HG03064 (cell line): ENCODE measurements at regions not wholly inside any gene's neighbourhood (a gene's known extent, or its start where the extent isn't known, plus 50 kb on each side); places are given as distances from the start of the nearest gene placed in this dataset.
"Not testable (repeated sequence)": the region's sequence is repeated elsewhere in the genome, so short reads cannot be mapped to it uniquely, and the experiment has no call there.

Experiments
- ATAC-seq: cut with Tn5 transposase; IDR thresholded peaks from one replicate; pipeline ENCODE4 v1.9.1; 2021; ENCODE audit warnings: low read depth; ENCODE audit not compliant: unreplicated experiment

DNA sequence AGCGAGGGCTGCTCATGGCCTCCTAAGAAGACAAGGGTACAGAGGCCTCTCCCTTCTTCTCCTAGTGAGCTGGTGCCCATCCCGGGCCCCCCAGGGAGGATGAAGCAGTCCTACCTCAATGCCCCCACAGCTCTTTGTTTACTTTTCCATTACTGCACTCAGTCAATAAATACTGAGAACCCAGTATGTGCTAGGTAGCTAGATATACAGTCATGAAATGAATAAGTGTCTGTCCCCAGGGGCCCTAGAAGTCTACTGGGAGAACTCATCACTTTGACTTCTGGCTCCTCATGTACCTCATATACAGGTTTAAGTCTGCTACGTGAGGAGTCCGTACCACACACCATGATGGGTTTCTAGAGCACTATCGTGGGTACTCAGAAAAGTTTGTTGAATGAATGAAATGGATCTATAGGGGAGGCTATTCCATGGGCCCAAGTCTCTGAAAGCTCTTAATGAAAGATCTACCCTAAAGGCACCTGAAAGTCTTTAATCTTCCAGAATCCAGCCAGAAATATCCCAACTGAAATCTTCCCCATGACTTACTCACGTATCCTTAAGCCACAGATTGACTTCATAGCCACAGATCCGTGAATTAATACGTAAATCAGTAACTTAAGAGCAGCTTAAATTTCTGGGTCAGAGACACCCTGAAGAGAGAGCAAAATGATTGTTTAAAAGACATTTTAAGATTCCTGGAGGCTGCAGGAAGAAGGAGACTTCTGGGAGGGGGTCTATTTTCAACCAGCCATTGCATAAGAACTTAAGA, 51.6 kb upstream of the POMP start:
- no peak for ATAC-seq

DNA sequence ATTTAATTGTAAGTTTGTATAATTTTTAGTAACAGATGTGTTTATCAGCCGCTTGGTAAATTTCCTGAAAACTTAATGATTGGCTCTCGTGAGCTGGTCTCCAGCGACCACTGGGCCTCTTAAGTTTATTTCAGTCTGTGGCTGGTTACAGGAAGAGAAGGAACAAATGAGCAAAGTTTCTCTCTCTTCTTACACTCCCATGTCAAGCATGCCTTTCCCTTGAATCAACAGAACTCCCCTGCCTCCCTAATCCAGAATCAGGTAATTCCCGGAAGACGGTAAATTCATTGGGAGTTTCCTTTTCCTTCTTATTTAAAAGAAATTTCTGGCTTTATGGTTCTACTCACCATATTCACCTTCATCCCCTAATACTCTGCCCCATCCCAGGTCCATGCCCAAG, 52.5 kb upstream of the POMP start:
- ATAC-seq, result no peak

DNA sequence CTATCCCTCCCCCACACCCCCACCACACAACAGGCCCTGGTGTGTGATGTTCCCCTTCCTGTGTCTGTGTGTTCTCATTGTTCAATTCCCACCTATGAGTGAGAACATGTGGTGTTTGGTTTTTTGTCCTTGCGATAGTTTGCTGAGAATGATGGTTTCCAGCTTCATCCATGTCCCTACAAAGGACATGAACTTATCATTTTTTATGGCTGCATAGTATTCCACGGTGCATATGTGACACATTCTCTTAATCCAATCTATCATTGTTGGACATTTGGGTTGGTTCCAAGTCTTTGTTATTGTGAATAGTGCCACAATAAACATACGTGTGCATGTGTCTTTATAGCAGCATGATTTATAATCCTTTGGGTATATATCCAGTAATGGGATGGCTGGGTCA, 53.8 kb upstream of the POMP start:
- ATAC-seq, result not testable (repeated sequence)

DNA sequence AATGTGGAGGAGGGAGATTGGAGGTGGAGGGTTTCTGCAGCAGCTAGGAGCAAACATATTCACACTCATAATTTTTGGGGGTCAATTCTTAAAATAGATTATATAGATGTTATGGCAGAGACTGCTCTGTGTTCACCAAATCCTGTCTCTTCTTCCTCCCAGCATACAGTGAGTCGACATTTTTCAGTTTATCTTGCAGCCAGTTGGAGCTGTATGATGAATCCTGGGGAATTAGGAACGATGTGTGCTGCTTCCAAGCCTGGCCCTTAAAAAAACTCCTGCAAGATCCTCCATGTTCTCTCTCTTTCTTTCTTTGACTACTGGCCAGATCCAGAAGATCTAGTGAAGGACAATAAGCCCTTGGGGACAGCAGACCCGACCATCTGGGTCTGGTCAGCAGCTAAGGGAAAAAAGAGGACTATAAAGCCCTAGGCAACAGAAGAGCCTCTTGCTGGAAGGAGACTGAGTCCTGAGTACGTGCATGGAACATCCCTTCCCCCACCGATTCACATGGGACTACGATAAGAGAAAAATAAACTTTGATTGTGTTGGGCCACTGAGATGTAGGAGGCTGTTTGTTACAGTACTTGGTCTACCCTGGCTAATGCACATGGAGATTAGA, 55.8 kb upstream of the POMP start:
- no peak for ATAC-seq

DNA sequence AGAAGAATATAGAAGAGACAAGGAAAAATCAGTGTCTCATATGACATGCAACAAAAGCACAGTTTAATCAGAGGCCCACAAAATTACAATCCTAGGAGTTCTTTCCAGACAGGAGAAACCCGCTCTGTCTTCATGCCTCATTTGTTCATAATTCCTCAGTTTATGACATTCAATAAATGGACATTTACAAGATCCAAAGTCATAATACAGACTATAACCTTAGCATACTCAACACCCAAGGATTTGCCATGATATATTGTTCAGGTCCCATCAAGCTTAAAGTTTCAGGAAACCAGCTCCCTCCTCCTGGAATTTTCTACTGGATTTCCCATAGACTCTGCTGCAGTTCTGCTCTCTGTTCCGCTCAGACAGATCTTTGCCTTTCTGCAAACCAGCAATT, 56.4 kb upstream of the POMP start:
- ATAC-seq, result no peak

DNA sequence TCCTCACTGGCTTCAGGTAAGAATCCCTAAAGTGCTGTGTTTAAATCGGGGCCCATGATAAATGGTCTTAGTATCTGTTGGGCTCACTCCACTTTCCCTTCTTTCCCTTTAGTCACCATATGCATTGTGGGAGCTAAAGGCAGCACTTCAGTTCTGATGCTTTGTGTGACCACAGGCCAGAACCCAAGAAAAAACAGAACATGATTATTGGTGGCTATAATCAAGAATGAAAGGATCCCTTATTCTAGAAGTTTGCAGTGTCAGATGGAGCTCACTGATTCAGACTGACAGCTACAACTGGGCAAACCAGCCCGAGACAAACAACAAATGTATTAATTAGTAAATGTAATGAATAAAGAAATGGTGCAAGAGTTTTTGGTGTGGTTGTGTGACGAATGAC, 57.3 kb upstream of the POMP start:
- no peak for ATAC-seq

DNA sequence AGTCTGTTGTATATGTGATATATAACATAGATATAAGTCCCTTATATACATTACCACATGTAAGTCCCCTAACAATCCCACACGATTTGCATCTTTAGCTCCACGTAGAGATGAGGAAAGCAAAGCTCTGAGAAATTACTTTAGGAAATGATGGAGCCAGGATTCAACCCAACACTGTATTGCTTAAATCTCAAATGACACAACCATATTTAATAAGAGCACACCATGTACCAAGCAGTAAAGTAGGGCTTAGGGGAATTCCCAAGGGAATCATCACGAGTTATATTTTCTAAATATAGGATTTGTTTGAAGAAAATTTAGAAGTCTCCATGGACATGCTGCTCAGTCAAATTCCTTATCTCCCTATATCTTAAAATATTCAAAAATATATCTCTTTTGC, 61.3 kb upstream of the POMP start:
- ATAC-seq, result no peak

DNA sequence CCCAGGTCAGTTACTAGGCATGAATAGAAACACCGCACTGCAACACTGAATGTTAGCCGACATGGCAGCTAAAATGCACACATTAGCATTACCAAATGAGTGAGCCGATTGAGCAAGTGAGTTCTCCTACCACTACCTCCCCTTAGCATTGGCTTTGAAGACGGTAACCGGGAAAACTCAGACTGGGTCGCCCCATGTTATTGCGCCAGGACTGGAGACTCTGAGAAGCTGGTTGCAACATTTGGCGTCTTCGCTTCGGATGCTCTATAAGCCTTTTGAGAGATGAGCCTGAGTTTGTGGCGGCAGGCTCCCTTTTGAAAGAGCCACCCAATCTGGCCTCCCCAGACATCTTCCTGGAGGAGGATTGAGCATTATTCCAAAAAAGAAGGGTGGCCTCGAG, 68.5 kb upstream of the POMP start:
- no peak for ATAC-seq

DNA sequence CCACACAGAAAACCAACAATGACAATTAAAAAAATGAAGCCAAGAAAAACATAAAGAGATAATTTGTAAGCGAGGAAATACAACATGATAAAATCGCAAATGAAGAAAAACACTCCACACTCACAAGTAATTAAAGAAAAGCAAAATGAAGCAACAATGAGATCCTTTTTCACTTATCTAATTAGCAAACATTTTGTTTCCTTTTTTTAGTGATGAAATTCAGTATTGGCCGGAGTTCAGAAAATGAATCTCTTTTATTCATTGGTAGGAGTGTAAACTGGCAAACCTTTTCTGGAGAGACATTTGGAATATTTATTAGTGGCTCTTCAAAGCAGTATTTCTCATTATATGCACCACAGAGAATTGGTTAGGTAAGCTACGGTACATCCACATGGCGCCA, 70.6 kb upstream of the POMP start:
- no peak for ATAC-seq

DNA sequence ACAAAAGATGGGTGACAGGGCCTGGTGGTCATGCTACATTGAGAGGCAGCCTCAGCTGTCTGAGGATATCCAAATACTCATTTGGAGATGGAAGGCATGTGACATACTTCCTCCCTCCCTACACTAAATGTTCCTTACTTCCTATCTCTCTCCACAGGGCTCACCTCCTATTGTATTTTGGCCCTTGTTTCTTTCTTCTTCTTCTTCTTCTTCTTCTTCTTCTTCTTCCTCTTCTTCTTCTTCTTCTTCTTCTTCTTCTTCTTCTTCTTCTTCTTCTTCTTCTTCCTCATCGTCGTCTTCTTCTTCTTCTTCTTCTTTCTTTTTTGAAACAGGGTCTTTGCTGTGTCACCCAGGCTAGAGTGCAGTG, 71.8 kb upstream of the POMP start:
- ATAC-seq, result no peak

DNA sequence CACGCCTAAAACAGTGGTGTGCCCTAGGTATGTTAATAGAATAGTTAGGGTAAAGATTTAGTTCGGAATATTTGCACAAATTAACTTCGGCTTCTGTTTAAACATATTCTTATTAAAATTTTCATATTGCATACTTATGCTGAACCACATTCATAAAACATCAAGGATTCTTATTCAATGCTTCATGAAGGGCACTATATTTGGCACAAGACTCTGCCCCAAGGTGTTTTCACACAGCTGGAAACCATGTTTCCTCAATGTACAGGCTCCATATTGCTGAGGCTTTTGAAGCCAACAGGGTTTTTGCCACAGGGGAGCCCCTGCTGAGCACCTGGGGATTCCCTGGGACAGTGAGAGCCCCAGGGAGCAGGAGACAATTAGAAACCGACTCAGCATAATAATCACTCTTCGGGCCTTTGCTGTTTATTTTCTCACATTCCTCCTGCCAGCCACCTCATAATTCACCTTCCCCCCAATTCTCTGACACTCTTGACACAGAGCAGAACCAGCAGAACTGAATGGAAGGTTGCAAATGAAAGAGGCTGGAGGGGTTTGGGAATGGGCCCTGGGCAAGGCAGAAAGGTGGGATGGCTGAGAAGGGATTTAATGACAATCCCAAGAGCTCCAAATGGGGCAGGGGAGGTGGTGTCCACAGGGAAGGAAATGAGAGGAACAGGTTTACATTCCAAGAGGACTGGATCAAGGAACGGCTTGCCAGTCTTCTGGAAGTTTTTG, 72.3 kb upstream of the POMP start:
- ATAC-seq, result no peak

DNA sequence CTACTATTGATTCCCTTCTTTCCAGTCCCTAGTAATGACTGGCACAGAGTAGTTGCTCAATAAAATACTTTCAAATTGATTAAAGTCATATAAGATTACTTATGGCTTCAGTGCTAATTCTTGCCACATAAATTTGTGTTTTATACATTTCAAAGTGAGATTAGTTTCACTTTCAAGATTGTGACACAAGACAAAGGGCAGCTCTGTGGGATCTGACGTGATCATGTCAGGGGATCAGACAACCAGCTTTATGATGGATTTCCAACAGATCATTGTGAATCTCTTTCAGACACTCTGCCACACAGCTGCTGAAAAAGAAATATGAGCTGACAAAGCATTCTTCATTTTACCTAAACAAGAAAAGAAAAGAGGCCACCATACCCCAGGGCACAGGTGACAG, 73.4 kb upstream of the POMP start:
- ATAC-seq, result no peak

DNA sequence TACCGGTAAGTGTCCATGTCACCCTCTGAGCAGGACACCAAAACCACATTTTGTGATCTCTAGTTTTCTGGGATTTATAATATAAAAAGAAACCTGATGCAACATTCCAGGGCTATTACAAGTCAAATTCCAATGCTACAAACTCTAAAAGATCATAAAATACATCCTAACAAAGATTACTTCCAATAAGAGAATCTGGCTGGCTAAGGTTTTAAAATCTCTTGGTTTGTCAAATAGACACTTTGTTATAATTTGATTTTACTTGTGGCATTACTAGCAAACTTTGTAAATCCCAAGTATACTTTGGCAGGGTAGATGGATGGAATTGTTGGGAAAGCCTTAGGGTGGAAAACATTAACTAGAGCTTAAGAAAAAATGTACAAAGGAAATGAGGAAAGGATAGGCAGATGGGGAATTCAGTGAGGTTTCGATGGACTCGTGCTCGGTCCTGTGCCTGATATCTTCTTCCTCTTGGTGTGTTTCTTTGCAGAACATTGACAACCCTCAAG, 74.0 kb upstream of the POMP start:
- no peak for ATAC-seq

DNA sequence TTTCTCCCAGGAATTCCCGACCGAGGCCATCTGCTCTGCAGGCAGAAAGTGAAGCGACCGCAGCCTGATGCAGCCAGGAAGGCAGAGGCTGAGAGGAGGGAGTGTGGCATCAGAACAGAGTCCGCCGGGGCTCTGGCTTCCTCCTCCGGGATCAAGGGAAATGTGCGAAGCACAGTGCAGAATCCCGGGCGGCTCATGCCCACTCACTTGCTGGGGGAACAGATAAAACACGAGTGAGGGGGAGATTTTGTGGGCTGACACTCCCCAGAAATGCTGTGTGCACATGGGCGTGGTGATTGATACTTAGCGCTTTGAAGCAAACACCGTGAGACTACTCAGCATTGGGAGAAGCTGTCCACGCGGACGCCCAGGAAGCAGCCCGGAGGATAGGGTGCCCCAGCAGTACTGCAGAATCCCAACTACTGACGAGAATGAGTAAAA, 75.3 kb upstream of the POMP start:
- no peak for ATAC-seq

DNA sequence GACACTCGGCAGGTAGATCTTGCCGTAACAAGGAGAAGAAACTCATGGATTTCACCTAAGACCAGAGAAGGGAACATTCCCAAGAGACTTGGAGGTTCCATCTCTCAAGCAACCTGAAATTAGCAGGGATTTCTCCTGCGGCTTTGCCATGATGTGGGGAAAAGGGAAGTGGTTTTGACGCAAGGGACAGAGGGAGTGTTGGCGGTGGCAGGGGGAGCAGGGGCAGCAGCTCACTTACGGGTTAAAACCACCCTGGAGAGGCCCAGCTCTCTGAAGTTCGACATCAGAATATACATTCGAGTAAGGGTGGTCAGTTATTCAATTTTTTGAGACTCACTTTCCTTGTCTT, 76.1 kb upstream of the POMP start:
- ATAC-seq, result no peak

DNA sequence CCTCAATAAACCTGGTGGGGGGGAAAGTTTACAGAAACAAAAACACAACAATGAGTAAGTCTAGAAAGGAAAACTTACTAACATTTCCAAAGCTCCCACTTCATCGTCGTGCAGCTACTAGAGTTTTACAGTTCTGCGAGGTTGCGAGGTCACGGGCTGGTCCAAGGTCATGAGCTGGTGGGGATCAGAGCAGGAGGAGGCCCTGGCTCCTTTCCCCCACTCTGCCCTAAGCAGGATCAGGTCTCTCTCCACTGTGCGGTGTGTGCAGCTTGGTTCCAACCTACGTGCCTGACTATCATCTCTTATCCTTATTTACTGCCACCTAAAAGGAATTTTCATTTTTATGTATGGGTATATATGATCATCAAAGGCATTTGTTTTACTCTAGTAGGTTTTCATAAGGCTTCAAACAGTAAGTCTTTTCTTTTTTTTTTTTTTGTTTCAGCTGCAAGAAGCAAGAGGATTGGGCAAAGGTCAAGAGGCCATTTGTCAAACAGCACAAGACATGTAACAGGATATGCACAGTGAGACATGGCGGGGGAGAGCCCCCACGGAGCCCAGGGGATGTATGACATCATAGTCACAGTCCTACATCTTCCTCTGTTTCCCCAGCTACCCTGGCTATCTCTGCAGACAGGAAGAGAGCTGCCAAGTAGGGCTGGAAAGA, 76.6 kb upstream of the POMP start:
- ATAC-seq, result no peak

DNA sequence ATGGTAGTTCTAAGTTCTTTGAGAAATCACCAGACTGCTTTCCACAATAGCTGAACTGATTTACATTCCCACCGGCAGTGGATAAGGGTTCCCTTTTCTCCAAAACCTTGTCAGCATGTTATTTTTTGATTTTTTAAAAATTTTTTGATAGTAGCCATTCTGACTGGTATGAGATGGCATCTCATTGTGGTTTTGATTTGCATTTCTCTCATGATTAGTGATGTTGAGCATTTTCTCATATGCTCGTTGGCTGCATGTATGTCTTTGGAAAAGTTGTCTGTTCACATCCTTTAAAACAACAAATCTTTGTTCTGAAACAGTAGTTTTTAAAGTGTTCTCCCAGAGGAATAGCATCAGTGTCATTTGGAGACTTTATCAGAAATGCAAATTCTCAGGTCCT, 77.5 kb upstream of the POMP start:
- ATAC-seq, result no peak

DNA sequence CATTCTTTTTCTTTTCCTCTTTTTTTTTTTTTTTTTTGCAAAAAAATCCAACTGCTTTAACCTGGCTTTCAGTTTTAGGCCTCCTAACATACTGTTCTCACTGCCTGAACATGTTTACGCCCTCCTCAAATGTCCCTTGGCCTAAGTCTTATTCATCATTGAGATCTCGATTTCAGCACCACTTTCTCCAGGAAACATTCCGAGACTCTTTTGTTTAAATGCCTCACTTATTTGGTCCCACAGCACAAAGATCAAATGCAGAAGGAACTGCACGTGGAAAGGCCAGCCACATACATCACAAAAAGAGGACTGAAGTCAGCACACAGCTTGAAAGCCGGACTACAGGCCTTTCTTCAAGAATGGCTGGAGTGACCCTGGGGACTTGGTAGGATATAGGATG, 79.2 kb upstream of the POMP start:
- no peak for ATAC-seq

DNA sequence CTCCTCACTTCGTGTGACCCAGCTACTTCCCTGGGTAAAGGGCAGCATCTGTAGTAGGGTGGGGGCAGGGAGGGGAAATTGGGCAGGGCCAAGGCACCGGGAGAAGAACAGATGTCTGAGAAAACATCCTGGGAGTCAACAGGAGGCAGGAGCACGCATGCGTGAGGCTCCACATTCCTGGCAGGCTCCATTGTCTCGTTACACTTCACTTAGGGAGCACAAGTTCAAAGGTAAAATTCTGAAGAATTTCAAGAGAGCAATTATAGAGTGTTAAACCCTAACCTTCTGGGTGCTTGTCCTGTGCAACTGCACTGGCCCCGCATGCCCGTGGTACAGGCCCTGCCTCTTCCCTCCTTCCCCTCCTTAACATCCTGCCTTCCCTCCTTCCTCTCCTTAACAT, 79.6 kb upstream of the POMP start:
- no peak for ATAC-seq

DNA sequence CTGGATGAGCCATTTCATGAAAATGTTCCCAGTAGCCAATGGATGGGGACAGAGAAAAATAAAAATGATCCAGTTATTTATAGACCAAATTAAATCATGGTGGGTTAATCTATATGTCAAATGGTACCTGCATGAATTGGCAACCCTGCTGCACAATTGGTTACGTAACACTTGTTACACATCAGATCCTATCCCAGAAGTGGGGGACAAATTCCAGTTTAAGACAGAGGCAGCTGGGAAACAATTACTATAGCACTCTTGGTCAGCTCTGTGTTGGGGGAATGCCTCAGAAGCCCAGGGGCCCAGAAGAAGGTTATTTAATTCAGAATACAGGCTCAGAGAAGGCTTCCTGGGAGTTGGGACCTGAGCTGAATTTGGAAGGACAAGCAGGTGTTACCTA, 81.1 kb upstream of the FLT1 start:
- ATAC-seq, result no peak

DNA sequence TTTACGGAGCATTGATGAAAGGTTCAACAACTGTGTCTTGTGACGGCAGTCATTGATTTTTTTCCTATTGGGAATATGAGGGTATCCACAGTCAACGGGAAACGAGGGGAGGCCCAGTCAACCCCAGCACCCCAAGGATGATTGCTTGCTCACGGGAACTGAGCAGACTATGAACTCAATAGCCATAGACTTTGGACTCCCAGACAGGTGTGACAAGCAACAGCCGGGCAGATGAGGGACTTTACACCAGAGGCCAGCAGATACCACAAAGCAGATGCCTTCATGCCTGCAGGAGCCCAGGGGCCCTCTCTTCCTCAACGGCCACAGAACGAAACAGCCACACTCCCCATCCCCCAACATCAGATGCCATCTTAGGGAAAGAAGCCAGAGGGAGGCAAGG, 80.3 kb upstream of the FLT1 start:
- ATAC-seq, result no peak
